Glutamatergic neuron (in vitro differentiated cells): ENCODE measurements at regions not wholly inside any gene's neighbourhood (a gene's known extent, or its start where the extent isn't known, plus 50 kb on each side); places are given as distances from the start of the nearest gene placed in this dataset.

Experiments
- DNase-seq: peaks from one replicate; pipeline ENCODE4 v3.0.0; 2022
- H3K27ac Mint-ChIP-seq: one replicate; pipeline ENCODE4 v1.8.0; 2020; ENCODE audit warnings: mild to moderate bottlenecking, mixed read lengths, inconsistent platforms; ENCODE audit not compliant: unreplicated experiment
- H3K27me3 Mint-ChIP-seq: one replicate; pipeline ENCODE4 v1.8.0; 2020; ENCODE audit warnings: mild to moderate bottlenecking, moderate library complexity, mixed read lengths, inconsistent platforms; ENCODE audit not compliant: unreplicated experiment
- H3K36me3 Mint-ChIP-seq: one replicate; pipeline ENCODE4 v1.8.0; 2020; ENCODE audit warnings: mild to moderate bottlenecking, mixed read lengths, inconsistent platforms; ENCODE audit not compliant: unreplicated experiment
- H3K4me1 Mint-ChIP-seq: one replicate; pipeline ENCODE4 v1.8.0; 2020; ENCODE audit warnings: mild to moderate bottlenecking, low read depth, mixed read lengths, inconsistent platforms; ENCODE audit not compliant: unreplicated experiment
- H3K4me3 Mint-ChIP-seq: one replicate; pipeline ENCODE4 v1.8.0; 2020; ENCODE audit warnings: mild to moderate bottlenecking, mixed read lengths, inconsistent platforms; ENCODE audit not compliant: unreplicated experiment
- H3K9me3 Mint-ChIP-seq: one replicate; pipeline ENCODE4 v1.8.0; 2020; ENCODE audit warnings: mild to moderate bottlenecking, moderate library complexity, mixed read lengths, inconsistent platforms; ENCODE audit not compliant: unreplicated experiment
- TF ChIP-seq, protein P1 (sequence below): fragments of 200-600 bp; sonication (generic); IDR thresholded peaks from one replicate; pipeline ENCODE4 v1.5.0; 2021; ENCODE audit not compliant: partially characterized antibody, unreplicated experiment

- H3K27ac Mint-ChIP-seq, result no peak overlapping the region
- H3K9me3 Mint-ChIP-seq, result peaks cover 9% of the 10 kb centered on the region
- peaks cover 15% of the 10 kb centered on the region for H3K27me3 Mint-ChIP-seq
- H3K4me1 Mint-ChIP-seq, result peaks cover 5% of the 10 kb centered on the region
- peaks cover 5% of the 10 kb centered on the region for H3K36me3 Mint-ChIP-seq
- TF ChIP-seq, protein P1, sequence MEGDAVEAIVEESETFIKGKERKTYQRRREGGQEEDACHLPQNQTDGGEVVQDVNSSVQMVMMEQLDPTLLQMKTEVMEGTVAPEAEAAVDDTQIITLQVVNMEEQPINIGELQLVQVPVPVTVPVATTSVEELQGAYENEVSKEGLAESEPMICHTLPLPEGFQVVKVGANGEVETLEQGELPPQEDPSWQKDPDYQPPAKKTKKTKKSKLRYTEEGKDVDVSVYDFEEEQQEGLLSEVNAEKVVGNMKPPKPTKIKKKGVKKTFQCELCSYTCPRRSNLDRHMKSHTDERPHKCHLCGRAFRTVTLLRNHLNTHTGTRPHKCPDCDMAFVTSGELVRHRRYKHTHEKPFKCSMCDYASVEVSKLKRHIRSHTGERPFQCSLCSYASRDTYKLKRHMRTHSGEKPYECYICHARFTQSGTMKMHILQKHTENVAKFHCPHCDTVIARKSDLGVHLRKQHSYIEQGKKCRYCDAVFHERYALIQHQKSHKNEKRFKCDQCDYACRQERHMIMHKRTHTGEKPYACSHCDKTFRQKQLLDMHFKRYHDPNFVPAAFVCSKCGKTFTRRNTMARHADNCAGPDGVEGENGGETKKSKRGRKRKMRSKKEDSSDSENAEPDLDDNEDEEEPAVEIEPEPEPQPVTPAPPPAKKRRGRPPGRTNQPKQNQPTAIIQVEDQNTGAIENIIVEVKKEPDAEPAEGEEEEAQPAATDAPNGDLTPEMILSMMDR, result no peak
- H3K4me3 Mint-ChIP-seq, result no peak overlapping the region
- DNase-seq, result no peak
Observed at GRCh38 chr6:169967687-169968086, 216.3 kb downstream of the ERMARD start.

- TF ChIP-seq, protein P1, result no peak
- H3K4me1 Mint-ChIP-seq, result peaks cover 5% of the 10 kb centered on the region
- H3K9me3 Mint-ChIP-seq, result peaks cover 7% of the 10 kb centered on the region
- no peak for DNase-seq
- no peak overlapping the region for H3K27ac Mint-ChIP-seq
- no peak overlapping the region for H3K4me3 Mint-ChIP-seq
- H3K27me3 Mint-ChIP-seq, result peaks cover 15% of the 10 kb centered on the region
- H3K36me3 Mint-ChIP-seq, result peaks cover 5% of the 10 kb centered on the region
Observed at GRCh38 chr6:169966312-169967181, 215.1 kb downstream of the ERMARD start.

DNA sequence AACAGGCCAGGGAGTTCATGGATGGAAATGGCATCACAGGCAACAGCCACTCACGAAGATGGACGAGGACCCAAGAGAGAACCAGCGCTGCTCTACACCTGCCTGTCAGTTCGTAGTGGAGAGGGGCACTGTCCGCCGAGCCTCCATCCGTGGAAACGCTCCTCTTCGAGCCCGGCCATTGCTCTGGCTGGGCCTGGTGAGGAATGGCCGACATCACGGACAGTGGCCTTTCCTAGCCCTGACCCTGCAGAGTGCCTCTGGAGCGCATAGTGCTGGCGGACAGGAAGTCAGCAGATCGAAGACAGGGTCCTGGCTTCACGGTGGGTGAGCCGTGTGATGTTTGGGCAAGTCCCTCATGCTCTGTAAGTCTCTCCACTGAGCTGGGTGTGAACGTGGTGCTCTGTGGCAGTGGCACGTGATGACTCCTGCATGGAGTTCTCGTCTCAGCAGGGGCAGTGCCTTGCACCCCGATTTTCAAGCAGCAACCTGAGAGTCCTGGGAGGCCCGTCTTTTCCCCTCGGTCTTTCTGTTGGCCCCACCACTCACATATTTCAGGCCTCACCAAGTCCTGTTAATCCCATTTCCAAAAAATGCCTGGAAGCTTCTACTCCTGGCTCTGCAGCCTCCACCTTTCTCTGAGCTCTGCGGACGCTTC is 214.4 kb downstream of the ERMARD start:
- Mint-ChIP-seq H3K27ac (no peak overlapping the region), H3K36me3 (peaks cover 5% of the 10 kb centered on the region)

GRCh38 chr6:169965239-169965638 is 213.8 kb downstream of the ERMARD start:
- TF ChIP-seq, protein P1, result no peak
- no peak overlapping the region for H3K27ac Mint-ChIP-seq
- peaks cover 5% of the 10 kb centered on the region for H3K4me1 Mint-ChIP-seq
- H3K9me3 Mint-ChIP-seq, result peaks cover 8% of the 10 kb centered on the region
- no peak overlapping the region for H3K4me3 Mint-ChIP-seq
- H3K27me3 Mint-ChIP-seq, result peaks cover 17% of the 10 kb centered on the region
- peaks cover 5% of the 10 kb centered on the region for H3K36me3 Mint-ChIP-seq
- DNase-seq, result no peak

More for the DNA sequence above, 214.4 kb downstream of the ERMARD start:
- H3K4me3 Mint-ChIP-seq, result no peak overlapping the region
- H3K9me3 Mint-ChIP-seq, result peaks cover 8% of the 10 kb centered on the region
- H3K27me3 Mint-ChIP-seq, result peaks cover 17% of the 10 kb centered on the region
- no peak for DNase-seq
- peaks cover 5% of the 10 kb centered on the region for H3K4me1 Mint-ChIP-seq
- TF ChIP-seq, protein P1, result no peak
